ENCODE measurements at regions not wholly inside any gene's neighbourhood (a gene's known extent, or its start where the extent isn't known, plus 50 kb on each side); places are given as distances from the start of the nearest gene placed in this dataset.

DNA sequence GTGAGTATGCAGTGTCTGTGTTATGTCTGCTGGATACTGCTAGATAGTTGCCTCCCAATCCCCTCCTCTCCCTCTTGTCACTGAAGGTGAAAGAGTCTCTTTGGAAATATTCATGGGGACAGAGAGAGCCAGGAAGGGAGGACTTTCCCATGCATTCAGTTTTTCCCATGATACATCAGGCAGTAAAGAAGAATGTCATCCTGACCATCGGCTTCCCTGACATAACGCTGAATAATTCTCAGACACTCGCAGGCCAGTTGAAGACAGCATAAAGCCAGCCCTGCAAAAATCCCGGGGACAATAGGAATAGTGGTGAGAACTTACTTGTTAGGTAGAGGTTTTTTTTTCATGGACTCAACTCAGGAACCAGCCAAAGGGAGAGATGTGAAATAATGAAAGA lies 58.1 kb downstream of the KLF4 start:
- TF ChIP-seq, protein P1, sequence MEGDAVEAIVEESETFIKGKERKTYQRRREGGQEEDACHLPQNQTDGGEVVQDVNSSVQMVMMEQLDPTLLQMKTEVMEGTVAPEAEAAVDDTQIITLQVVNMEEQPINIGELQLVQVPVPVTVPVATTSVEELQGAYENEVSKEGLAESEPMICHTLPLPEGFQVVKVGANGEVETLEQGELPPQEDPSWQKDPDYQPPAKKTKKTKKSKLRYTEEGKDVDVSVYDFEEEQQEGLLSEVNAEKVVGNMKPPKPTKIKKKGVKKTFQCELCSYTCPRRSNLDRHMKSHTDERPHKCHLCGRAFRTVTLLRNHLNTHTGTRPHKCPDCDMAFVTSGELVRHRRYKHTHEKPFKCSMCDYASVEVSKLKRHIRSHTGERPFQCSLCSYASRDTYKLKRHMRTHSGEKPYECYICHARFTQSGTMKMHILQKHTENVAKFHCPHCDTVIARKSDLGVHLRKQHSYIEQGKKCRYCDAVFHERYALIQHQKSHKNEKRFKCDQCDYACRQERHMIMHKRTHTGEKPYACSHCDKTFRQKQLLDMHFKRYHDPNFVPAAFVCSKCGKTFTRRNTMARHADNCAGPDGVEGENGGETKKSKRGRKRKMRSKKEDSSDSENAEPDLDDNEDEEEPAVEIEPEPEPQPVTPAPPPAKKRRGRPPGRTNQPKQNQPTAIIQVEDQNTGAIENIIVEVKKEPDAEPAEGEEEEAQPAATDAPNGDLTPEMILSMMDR (IDR thresholded peaks at IDR 0.05): no peak
- Histone ChIP-seq H3K9ac (no peak overlapping the region), H3K9me3 (ENCODE audit: control insufficient read depth, low read length) (no peaks in the 10 kb centered on the region), H3K27ac (no peak overlapping the region), H3K4me1 (no peaks in the 10 kb centered on the region), H3K4me3 (ENCODE audit: low read depth, low read length) (no peak overlapping the region), H3K4me2 (ENCODE audit: low read length) (no peak overlapping the region), H3K79me2 (no peaks in the 10 kb centered on the region), H3K27me3 (ENCODE audit: control insufficient read depth, insufficient read depth, low read length) (no peaks in the 10 kb centered on the region), H2AFZ (no peak overlapping the region), H3K36me3 (ENCODE audit: control insufficient read depth, insufficient read depth, low read length) (no peaks in the 10 kb centered on the region)

DNA sequence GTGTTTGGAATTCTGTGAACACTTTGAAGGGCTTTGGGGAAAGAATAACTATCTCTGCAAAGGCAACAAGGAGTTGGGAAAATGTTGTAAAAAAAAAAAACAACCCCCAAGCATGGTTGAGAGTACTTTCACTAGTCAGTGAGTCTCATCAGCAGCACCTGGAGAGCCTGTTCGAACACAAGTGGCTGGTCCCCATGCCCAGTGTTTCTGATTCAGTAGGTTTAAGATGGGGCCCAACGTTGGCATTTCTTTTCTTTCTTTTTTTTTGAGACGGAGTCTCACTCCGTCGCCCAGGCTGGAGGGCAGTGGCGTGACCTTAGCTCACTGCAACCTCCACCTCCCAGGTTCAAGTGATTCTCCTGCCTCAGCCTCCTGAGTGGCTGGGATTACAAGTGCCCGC lies 59.5 kb downstream of the KLF4 start:
- Histone ChIP-seq H3K4me3 (ENCODE audit: low read depth, low read length) (no peak overlapping the region), H3K9me3 (ENCODE audit: control insufficient read depth, low read length) (no peaks in the 10 kb centered on the region), H3K27ac (no peak overlapping the region), H3K79me2 (no peaks in the 10 kb centered on the region), H3K36me3 (ENCODE audit: control insufficient read depth, insufficient read depth, low read length) (no peaks in the 10 kb centered on the region), H3K9ac (no peak overlapping the region), H3K4me2 (ENCODE audit: low read length) (no peak overlapping the region), H3K4me1 (no peaks in the 10 kb centered on the region), H2AFZ (no peak overlapping the region), H3K27me3 (ENCODE audit: control insufficient read depth, insufficient read depth, low read length) (no peaks in the 10 kb centered on the region)
- TF ChIP-seq, protein P1 (IDR thresholded peaks at IDR 0.05): no peak

DNA sequence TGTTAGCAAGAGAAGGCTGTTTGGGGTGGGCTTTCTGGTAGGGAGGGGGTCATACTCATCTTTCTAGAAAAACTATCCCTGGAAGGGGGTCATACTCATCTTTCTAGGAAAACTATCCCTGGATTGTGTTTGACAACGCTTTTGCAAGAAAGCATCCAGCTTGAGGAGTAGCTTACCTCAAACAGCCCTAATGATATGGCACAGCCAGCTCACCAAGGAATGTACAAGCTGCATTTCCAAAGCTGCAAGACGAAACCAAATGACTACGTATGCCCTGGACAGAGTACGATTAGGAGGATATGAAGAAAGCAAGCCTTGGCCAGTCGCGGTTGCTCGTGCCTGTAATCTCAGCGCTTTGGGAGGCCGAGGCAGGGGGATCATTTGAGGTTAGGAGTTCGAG lies 63.4 kb downstream of the KLF4 start:
- H3K79me2 ChIP-seq: no peaks in the 10 kb centered on the region
- no peak overlapping the region for H3K27ac ChIP-seq
- no peaks in the 10 kb centered on the region for H3K4me1 ChIP-seq
- H2AFZ ChIP-seq: no peak overlapping the region
- H3K4me2 ChIP-seq (ENCODE audit: low read length): no peak overlapping the region
- no peaks in the 10 kb centered on the region for H3K27me3 ChIP-seq (ENCODE audit: control insufficient read depth, insufficient read depth, low read length)
- H3K9ac ChIP-seq: no peak overlapping the region
- H3K36me3 ChIP-seq (ENCODE audit: control insufficient read depth, insufficient read depth, low read length): no peaks in the 10 kb centered on the region
- H3K9me3 ChIP-seq (ENCODE audit: control insufficient read depth, low read length): no peaks in the 10 kb centered on the region
- TF ChIP-seq, protein P1 (IDR thresholded peaks at IDR 0.05): no peak
- no peak overlapping the region for H3K4me3 ChIP-seq (ENCODE audit: low read depth, low read length)

DNA sequence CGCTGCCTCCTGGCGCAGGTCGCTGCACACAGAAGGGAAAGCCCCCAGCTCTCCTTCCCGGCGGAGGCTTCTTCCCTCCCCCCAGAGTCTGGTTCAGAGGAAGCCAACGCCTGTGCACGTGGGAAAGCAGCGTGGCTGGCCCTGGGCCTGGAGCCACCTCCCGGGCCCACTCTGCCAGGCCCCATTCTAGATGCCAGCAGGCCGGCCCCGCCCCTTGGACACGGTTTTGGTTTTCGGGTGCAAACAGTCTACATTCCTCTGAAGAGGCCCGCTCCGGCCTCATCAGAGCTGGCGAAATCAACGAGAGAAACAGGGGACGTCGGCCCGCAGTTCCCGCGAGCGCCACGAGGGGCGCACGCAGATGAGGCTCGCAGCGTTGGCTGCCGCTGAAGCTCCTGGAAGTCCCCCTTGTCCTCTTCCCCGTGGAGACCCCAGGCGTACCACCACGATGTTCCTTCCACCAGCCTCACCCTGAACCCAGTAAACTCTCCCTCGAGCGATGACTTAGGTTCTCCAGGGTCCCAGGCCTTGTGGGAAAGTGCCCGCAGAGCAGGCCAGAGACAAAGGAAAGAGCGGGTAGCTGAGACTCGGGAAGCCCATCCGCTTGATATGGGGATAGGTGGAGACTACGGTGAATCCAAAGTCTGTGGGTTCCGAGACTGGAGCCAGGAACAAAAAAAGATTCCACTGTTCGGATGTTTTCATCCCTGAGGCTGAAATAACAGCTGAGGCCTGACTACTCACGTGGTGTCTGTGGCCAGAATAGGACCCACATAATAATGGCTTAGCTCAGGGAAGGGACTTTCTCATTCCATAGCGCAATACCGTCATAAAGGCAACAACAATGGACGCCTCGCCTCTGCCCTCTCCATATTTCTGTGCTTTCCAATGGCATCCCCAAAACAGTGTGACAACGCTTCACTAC lies 64.2 kb downstream of the KLF4 start:
- no peaks in the 10 kb centered on the region for H3K36me3 ChIP-seq (ENCODE audit: control insufficient read depth, insufficient read depth, low read length)
- H2AFZ ChIP-seq: peak overlapping the region; percentile 36
- no peaks in the 10 kb centered on the region for H3K79me2 ChIP-seq
- H3K9ac ChIP-seq: no peak overlapping the region
- H3K27me3 ChIP-seq (ENCODE audit: control insufficient read depth, insufficient read depth, low read length): no peaks in the 10 kb centered on the region
- H3K9me3 ChIP-seq (ENCODE audit: control insufficient read depth, low read length): no peaks in the 10 kb centered on the region
- no peak overlapping the region for H3K4me3 ChIP-seq (ENCODE audit: low read depth, low read length)
- TF ChIP-seq, protein P1 (IDR thresholded peaks at IDR 0.05): peak; percentile 75
- H3K27ac ChIP-seq: no peak overlapping the region
- peak overlapping the region; percentile 58 for H3K4me2 ChIP-seq (ENCODE audit: low read length)
- no peaks in the 10 kb centered on the region for H3K4me1 ChIP-seq

DNA sequence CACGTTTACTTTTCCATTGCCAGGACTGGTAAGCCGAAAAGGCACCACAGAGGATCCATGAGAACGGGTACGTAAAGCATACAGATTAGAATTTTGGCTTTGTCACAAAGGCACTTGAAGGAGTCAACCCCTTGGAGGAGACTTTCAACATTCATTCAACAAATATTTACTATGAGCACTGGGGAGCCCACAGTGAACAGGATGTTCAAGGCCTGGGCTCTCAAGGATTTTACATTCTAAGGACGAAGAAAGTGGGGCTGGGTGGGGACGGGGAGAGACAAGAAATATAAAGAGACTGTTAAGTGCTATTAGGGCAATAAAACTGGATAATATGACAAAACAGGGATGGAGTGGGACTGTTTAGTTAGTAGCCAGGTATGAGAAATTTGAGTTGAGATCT lies 66.0 kb downstream of the KLF4 start:
- Histone ChIP-seq H3K9me3 (ENCODE audit: control insufficient read depth, low read length) (no peaks in the 10 kb centered on the region), H3K4me2 (ENCODE audit: low read length) (no peak overlapping the region), H3K36me3 (ENCODE audit: control insufficient read depth, insufficient read depth, low read length) (no peaks in the 10 kb centered on the region), H3K27me3 (ENCODE audit: control insufficient read depth, insufficient read depth, low read length) (no peaks in the 10 kb centered on the region), H3K9ac (no peak overlapping the region), H3K4me3 (ENCODE audit: low read depth, low read length) (no peak overlapping the region), H3K27ac (no peak overlapping the region), H3K79me2 (no peaks in the 10 kb centered on the region), H2AFZ (no peak overlapping the region), H3K4me1 (no peaks in the 10 kb centered on the region)
- TF ChIP-seq, protein P1 (IDR thresholded peaks at IDR 0.05): no peak

Data from parathyroid adenoma (tissue), 2 donors.